ENCODE measurements at regions not wholly inside any gene's neighbourhood (a gene's known extent, or its start where the extent isn't known, plus 50 kb on each side); places are given as distances from the start of the nearest gene placed in this dataset.
A peak's percentile ranks its signal among the peaks of the same experiment; 100 is the strongest.

- H3K27me3 ChIP-seq (ENCODE audit: insufficient read depth) = no peaks in the 10 kb centered on the region
- H3K36me3 ChIP-seq (replicated peaks in 1 of 2; ENCODE audit: control insufficient read depth in 1 of 2, insufficient read depth in 2 of 2, low read length in 1 of 2) = no peaks in the 10 kb centered on the region
- POLR2A ChIA-PET = no interaction called here
- no peak overlapping the region for H3K9ac ChIP-seq
- CTCF ChIA-PET = no interaction called here
- H3K4me1 ChIP-seq (ENCODE audit: control insufficient read depth in 1 of 2, insufficient read depth in 2 of 2, low read depth in 1 of 2, low read length in 1 of 2) = peaks cover 0 to 9% of the 10 kb centered on the region in 2 experiments; a peak in 1 of 4 replicates
- H3K9me2 ChIP-seq = no peaks in the 10 kb centered on the region
- H3K4me3 ChIP-seq (ENCODE audit: low read depth in 2 of 2, low read length in 1 of 2) = no peak overlapping the region
- no peaks in the 10 kb centered on the region for H4K20me1 ChIP-seq (ENCODE audit: insufficient read depth)
- H3F3A ChIP-seq (replicated peaks; ENCODE audit: insufficient read depth) = no peaks in the 10 kb centered on the region
- H2AFZ ChIP-seq (ENCODE audit: low read depth) = no peak overlapping the region
- H3K4me2 ChIP-seq = no peak overlapping the region
- H3K79me2 ChIP-seq (ENCODE audit: insufficient read depth) = no peaks in the 10 kb centered on the region
- peak overlapping the region in 1 of 2 experiments; percentile 39; a peak in 1 of 4 replicates for H3K27ac ChIP-seq (ENCODE audit: low read depth in 2 of 2, low read length in 1 of 2)
- H3K9me3 ChIP-seq = no peaks in the 10 kb centered on the region
- TF ChIP-seq JUND (IDR thresholded peaks at IDR 0.05) = no peak
- no peak for TF ChIP-seq MAX (IDR thresholded peaks at IDR 0.05; ENCODE audit: low read depth)
- TF ChIP-seq TCF12 (IDR thresholded peaks at IDR 0.05) = peak; percentile 26; the same call in 1 of the 2 replicates
- no peak for TF ChIP-seq ZBTB33 (IDR thresholded peaks at IDR 0.05; ENCODE audit: borderline replicate concordance, low read depth)
- no peak for TF ChIP-seq RFX5 (IDR thresholded peaks at IDR 0.05; ENCODE audit: low read length)
- TF ChIP-seq FOXJ3 (CRISPR knock-in tag; IDR thresholded peaks at IDR 0.05) = no peak
- TF ChIP-seq ELF1 (IDR thresholded peaks at IDR 0.05) = no peak
- no peak for TF ChIP-seq EZH2phosphoT487 (IDR thresholded peaks at IDR 0.05; ENCODE audit: borderline replicate concordance, low read depth)
- TF ChIP-seq GATA2 (CRISPR knock-in tag; IDR thresholded peaks at IDR 0.05) = no peak
- TF ChIP-seq FOSL2 (IDR thresholded peaks at IDR 0.05; ENCODE audit: borderline replicate concordance, low read depth) = peak; percentile 11; the same call in 1 of the 2 replicates
- no peak for TF ChIP-seq POLR2AphosphoS5 (IDR thresholded peaks at IDR 0.05; ENCODE audit: low read depth, low read length)
- TF ChIP-seq YY1 (IDR thresholded peaks at IDR 0.05; ENCODE audit: low read depth) = no peak
- no peak for TF ChIP-seq USF2 (IDR thresholded peaks at IDR 0.05; ENCODE audit: borderline replicate concordance, low read depth, low read length)
- TF ChIP-seq RCOR1 (IDR thresholded peaks at IDR 0.05; ENCODE audit: low read length) = no peak
- TF ChIP-seq TEAD4 (IDR thresholded peaks at IDR 0.05; ENCODE audit: borderline replicate concordance, insufficient read depth) = no peak
- no peak for TF ChIP-seq FOXM1 (IDR thresholded peaks at IDR 0.05; ENCODE audit: low read depth)
- no peak for DNase-seq
Observed at GRCh38 chr10:29835055-29835454, 200.3 kb upstream of the SVIL start.

All from SK-N-SH (cell line).